ENCODE measurements at regions not wholly inside any gene's neighbourhood (a gene's known extent, or its start where the extent isn't known, plus 50 kb on each side); places are given as distances from the start of the nearest gene placed in this dataset.

DNA sequence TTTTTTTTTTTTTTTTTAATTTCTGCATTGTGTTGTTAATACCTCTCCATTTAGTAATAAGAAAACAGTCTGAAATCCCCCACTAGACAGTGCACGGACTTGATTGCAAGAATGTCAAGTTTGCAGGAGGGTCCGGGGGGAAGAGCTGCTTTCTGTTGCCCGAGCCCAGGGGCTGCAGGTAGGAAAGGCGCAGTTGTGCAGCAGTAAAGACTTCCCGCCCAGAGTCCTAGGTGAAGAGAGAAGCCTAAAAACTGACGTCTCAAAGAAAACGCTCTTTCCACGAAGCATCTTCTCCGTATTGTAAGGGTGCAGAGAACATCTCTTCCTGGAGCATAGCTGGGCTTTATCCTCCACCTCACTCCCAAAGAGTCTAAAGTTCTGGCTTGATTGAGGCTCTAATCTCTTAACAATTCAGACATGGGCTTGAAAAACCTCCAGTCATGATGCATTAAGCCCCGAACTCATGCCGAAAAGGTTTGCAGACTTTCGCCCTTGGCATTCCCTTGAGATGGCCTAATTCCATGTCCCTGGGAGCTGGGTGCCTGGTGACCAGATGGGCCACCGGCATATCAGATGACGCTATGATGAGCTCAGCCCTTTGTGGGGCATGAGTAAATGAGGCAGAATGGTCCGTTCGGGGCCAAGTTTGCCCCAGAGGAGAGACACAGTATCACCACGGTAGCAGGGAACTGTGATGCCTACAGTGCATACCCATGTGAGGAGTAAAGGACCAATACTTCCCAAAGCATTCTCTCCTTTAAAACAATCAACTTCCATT is 436.2 kb upstream of the ZFHX3 start:
- ATAC-seq (ENCODE audit: low FRiP score in 2 of 2): no peak
- H3K4me1 ChIP-seq: no peaks in the 10 kb centered on the region
- no peak for TF ChIP-seq EP300 (IDR thresholded peaks at IDR 0.05)
- H3K36me3 ChIP-seq: no peaks in the 10 kb centered on the region
- no peak overlapping the region for H3K4me3 ChIP-seq
- no peaks in the 10 kb centered on the region for H3K27me3 ChIP-seq
- H3K27ac ChIP-seq: no peak overlapping the region
- H3K9me3 ChIP-seq: no peaks in the 10 kb centered on the region
- DNase-seq: no peak
- 79 to 89% methylated on average over 17 of the region's 17 CpGs for WGBS, 2 donors

DNA sequence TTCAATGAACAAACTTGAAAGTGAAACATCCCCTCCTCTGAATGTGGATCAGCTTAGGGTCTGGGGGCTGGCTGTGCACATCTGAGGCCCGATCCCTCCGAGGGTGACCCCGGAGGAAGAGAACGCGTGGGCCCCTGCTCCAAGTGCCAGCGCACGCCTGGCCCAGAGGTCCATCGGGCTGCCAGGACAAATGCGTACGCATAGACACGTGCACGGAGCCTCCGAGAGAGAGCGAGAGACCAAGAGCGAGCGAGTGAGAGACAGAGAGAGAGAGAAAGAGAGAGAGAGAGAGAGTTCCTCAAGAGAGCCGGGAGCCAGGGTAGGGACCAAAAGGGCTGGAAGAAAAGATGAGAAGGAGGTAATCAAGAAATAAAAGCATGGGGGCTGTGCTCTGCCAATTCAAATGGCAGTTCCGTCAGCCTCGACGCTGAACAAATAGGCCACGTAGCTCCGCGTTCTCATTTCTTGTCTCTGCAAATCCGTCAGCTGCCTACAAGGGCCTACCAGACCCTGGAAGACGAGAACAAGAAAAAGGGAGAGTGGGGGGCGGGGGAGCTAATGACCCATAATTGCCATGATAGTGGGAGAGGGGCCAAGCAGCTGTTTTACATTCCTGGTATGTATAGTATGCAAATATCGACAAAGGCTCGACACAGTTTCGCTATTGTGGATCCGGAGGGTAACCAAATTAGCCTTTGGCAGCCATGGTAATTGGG is 435.3 kb upstream of the ZFHX3 start:
- DNase-seq (peak in 1 of 2 donors; percentile 51), ATAC-seq (ENCODE audit: low FRiP score in 2 of 2) (no peak)
- no peak overlapping the region for H3K27ac ChIP-seq
- WGBS, 2 donors: 26 to 44% methylated on average over 30 of the region's 30 CpGs
- no peaks in the 10 kb centered on the region for H3K4me1 ChIP-seq
- no peaks in the 10 kb centered on the region for H3K36me3 ChIP-seq
- H3K27me3 ChIP-seq: no peaks in the 10 kb centered on the region
- no peak overlapping the region for H3K4me3 ChIP-seq
- TF ChIP-seq POLR2A (IDR thresholded peaks at IDR 0.05): no peak
- TF ChIP-seq, protein P1, sequence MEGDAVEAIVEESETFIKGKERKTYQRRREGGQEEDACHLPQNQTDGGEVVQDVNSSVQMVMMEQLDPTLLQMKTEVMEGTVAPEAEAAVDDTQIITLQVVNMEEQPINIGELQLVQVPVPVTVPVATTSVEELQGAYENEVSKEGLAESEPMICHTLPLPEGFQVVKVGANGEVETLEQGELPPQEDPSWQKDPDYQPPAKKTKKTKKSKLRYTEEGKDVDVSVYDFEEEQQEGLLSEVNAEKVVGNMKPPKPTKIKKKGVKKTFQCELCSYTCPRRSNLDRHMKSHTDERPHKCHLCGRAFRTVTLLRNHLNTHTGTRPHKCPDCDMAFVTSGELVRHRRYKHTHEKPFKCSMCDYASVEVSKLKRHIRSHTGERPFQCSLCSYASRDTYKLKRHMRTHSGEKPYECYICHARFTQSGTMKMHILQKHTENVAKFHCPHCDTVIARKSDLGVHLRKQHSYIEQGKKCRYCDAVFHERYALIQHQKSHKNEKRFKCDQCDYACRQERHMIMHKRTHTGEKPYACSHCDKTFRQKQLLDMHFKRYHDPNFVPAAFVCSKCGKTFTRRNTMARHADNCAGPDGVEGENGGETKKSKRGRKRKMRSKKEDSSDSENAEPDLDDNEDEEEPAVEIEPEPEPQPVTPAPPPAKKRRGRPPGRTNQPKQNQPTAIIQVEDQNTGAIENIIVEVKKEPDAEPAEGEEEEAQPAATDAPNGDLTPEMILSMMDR (IDR thresholded peaks at IDR 0.05): no peak
- no peak for TF ChIP-seq EP300 (IDR thresholded peaks at IDR 0.05)
- no peak for TF ChIP-seq POLR2AphosphoS5 (IDR thresholded peaks at IDR 0.05)
- no peaks in the 10 kb centered on the region for H3K9me3 ChIP-seq

DNA sequence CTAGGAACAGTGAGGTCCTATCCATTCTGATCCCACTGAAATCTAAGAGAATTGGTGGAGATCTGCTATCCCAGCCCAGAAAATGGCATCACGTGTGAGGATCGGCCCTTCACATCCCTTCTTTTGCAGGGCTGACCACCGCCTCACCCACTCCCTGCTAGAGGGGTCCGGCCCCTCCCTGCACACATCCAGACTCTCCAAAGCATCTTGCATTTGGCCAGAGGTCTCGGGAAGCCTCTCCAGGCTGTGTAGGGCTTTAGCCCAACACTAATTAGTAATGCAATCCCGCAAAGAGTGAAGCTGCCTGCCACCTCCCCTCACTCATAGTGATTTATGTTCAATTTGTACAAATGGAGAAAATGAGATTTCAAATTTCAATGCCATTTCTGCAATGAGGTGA is 434.4 kb upstream of the ZFHX3 start:
- no peak overlapping the region for H3K4me3 ChIP-seq

DNA sequence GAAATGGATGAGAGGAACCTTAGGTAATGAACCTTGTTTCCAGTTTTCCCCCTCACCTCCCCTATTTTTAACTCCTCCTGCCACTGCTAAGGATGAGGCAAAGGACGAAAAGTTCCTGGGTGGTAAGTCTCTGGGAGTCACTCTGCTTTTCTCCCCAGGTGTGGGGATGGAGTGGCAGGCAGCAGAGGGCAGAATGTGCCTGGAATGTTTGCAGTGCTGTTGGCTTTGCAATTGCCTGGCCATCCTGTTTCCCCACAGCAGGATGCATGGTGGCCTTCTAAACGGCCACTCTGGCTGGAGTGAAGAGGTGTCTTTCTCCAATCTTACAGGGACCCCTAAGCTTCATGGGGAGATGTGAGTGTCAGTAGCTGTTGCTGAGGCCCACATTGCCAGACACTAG is 432.5 kb upstream of the ZFHX3 start:
- Histone ChIP-seq H3K4me3 (no peak overlapping the region), H3K4me1 (no peaks in the 10 kb centered on the region), H3K9me3 (no peaks in the 10 kb centered on the region), H3K36me3 (no peaks in the 10 kb centered on the region), H3K27ac (no peak overlapping the region), H3K27me3 (no peaks in the 10 kb centered on the region)
- ATAC-seq (ENCODE audit: low FRiP score in 2 of 2) (no peak), DNase-seq (no peak)
- 43 to 67% methylated on average over 2 of the region's 2 CpGs for WGBS, 2 donors
- no peak for TF ChIP-seq EP300 (IDR thresholded peaks at IDR 0.05)

More for the DNA sequence above, 434.4 kb upstream of the ZFHX3 start:
- no peaks in the 10 kb centered on the region for H3K36me3 ChIP-seq
- H3K4me1 ChIP-seq: no peaks in the 10 kb centered on the region
- no peaks in the 10 kb centered on the region for H3K27me3 ChIP-seq
- DNase-seq: no peak
- TF ChIP-seq EP300 (IDR thresholded peaks at IDR 0.05): no peak
- no peak for ATAC-seq (ENCODE audit: low FRiP score in 2 of 2)
- no peak overlapping the region for H3K27ac ChIP-seq
- H3K9me3 ChIP-seq: no peaks in the 10 kb centered on the region
- 69 to 90% methylated on average over 6 of the region's 6 CpGs for WGBS, 2 donors

DNA sequence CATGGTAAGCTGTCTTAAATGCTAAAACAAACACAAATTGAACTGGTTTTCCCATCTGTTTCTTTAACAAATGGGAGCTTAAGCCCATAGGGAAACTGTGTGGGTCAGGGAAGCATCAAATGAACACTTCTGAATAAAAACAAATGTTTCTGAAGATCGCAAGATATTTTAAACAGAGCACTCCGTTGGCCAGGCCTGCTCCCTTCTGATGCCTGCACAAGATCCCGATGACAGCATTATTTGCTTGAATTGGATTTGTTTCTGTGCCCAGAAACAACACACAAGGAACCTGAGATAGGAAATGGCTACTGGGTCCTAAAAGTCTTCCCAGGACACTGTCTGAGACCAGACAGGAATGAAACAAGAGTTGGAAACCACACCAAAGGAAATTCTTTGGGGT is 425.8 kb upstream of the ZFHX3 start:
- 56 to 59% methylated on average over 3 of the region's 3 CpGs for WGBS, 2 donors
- Histone ChIP-seq H3K27me3 (no peaks in the 10 kb centered on the region), H3K4me1 (no peaks in the 10 kb centered on the region), H3K27ac (no peak overlapping the region), H3K36me3 (no peaks in the 10 kb centered on the region), H3K9me3 (no peaks in the 10 kb centered on the region), H3K4me3 (no peak overlapping the region)
- DNase-seq (no peak), ATAC-seq (ENCODE audit: low FRiP score in 2 of 2) (no peak)
- no peak for TF ChIP-seq POLR2A (IDR thresholded peaks at IDR 0.05)
- TF ChIP-seq, protein P1 (IDR thresholded peaks at IDR 0.05): no peak
- no peak for TF ChIP-seq EP300 (IDR thresholded peaks at IDR 0.05)
- no peak for TF ChIP-seq POLR2AphosphoS5 (IDR thresholded peaks at IDR 0.05)

DNA sequence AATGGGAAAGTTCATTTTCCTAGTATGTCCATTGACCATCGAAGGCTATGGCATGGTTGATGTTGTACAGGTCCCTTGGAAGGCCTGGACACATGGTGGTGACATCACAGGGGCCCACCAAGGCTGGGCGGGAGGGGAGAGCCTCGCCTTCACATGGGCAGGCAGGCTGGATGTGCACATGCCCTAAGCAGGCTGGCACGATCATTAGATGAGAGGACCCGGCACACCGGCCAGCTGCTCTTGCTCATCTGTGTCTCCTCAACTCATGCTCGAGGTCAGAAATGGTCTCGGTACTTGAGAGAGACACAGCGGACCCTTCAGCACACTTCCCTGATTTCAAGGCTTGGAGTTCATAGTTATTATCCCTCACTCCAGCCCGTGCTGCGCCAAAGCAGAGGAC is 416.9 kb upstream of the ZFHX3 start:
- TF ChIP-seq POLR2A (IDR thresholded peaks at IDR 0.05) (no peak), POLR2AphosphoS5 (IDR thresholded peaks at IDR 0.05) (no peak), EP300 (IDR thresholded peaks at IDR 0.05) (no peak)
- no peaks in the 10 kb centered on the region for H3K4me1 ChIP-seq
- no peak overlapping the region for H3K27ac ChIP-seq
- no peak for ATAC-seq (ENCODE audit: low FRiP score in 2 of 2)
- H3K4me3 ChIP-seq: no peak overlapping the region
- peak in 1 of 2 donors; percentile 27 for DNase-seq
- WGBS, 2 donors: 93 to 94% methylated on average over 5 to 11 of the region's 11 CpGs
- H3K9me3 ChIP-seq: peaks cover 0 to 3% (median 0%) of the 10 kb centered on the region in 4 donors
- H3K27me3 ChIP-seq: no peaks in the 10 kb centered on the region
- no peaks in the 10 kb centered on the region for H3K36me3 ChIP-seq

Measured in upper lobe of left lung (tissue), 6 donors.